ENCODE measurements at regions not wholly inside any gene's neighbourhood (a gene's known extent, or its start where the extent isn't known, plus 50 kb on each side); places are given as distances from the start of the nearest gene placed in this dataset.

- CTCF ChIA-PET = no interaction called here
- Mint-ChIP-seq H3K36me3 (ENCODE audit: low read depth) (no peaks in the 10 kb centered on the region), H3K27me3 (no peaks in the 10 kb centered on the region), H3K4me3 (no peak overlapping the region), H3K27ac (no peak overlapping the region), H3K4me1 (no peaks in the 10 kb centered on the region), H3K9me3 (ENCODE audit: low read depth) (peaks cover 2% of the 10 kb centered on the region)
- intact Hi-C loops (cut with DNase I, micrococcal nuclease) = no loop called here
- DNase-seq (no peak), ATAC-seq (no peak)
- POLR2A ChIA-PET = no interaction called here
Observed at GRCh38 chr1:102365071-102365470, 368.3 kb upstream of the OLFM3 start.

DNA sequence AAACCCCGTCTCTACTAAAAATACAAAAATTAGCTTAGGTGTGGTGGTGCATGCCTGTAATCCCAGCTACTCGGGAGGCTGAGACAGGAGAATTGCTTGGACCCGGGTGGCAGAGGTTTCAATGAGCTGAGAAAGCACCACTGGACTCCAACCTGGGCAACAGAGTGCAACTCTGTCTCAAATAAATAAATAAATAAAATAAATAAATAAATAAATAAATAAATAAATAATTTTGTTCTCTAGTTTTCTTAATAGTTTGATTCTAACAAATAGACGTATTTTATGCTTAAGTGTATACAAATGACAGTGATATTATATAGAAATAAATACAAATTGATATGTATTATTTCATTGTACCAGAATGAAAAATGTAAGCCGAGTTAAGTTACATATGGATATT lies 339.9 kb upstream of the OLFM3 start:
- no peaks in the 10 kb centered on the region for H3K4me1 Mint-ChIP-seq
- POLR2A ChIA-PET = no interaction called here
- no peak overlapping the region for H3K4me3 Mint-ChIP-seq

DNA sequence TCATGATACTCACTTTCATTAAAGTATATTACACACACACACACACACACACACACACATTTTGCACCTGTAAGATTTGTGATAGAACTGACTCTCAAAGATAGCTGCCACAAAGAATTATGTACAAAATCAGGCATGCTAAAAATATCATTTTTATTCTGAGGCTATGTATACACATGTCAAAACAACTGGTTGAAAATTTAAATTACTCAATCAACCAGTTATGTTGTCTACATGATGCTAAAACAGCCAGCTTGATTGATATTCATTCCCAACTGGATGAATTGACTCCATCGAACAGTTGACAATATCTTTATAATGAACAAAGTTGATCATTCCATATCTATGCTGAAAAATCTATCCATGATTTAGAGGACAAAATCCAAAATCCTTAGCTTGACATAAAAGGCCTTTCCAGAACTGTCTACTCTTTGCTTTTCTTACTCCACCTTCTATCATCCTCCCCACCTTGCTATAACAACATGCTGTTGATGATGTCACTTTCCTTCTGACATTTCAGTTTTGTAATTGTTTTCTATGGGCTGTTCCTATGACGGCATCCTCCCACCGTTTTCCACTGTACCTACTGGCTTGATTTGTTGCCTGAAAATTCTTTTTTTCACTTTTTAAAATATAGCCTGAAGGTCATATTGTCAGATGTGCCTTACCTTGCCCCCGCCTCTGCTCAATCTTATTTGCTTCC lies 321.5 kb upstream of the OLFM3 start:
- Mint-ChIP-seq H3K4me3 (no peak overlapping the region), H3K4me1 (no peaks in the 10 kb centered on the region), H3K27ac (no peak overlapping the region), H3K36me3 (ENCODE audit: low read depth) (no peaks in the 10 kb centered on the region), H3K27me3 (no peaks in the 10 kb centered on the region), H3K9me3 (ENCODE audit: low read depth) (peaks cover 3% of the 10 kb centered on the region)
- POLR2A ChIA-PET = no interaction called here
- no peak for DNase-seq
- intact Hi-C loops (cut with DNase I, micrococcal nuclease) = no loop called here
- ATAC-seq = no peak
- CTCF ChIA-PET = no interaction called here

More for the DNA sequence above, 339.9 kb upstream of the OLFM3 start:
- Mint-ChIP-seq H3K27me3 (no peaks in the 10 kb centered on the region), H3K36me3 (ENCODE audit: low read depth) (no peaks in the 10 kb centered on the region), H3K9me3 (ENCODE audit: low read depth) (no peaks in the 10 kb centered on the region), H3K27ac (no peak overlapping the region)
- intact Hi-C loops (cut with DNase I, micrococcal nuclease) = no loop called here
- ATAC-seq = no peak
- no peak for DNase-seq
- CTCF ChIA-PET = no interaction called here

DNA sequence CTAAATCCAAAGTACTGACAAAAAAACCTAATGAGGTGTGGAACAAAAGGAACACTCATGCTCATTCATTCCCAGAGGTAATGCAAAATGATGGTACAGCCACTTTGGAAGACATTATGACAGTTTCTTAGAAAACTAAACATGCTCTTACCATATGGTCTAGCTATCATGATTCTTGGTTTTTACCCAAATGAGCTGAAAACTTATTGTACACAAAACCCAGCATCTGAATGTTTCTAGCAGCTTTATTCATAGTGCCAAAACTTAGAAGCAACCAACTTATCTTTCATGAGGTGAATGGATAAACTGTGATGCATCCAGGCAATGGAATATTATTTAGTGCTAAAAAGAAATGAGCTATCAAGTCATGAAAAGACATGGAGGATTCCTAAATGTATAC lies 318.4 kb upstream of the OLFM3 start:
- H3K27ac Mint-ChIP-seq = no peak overlapping the region
- no peak overlapping the region for H3K4me3 Mint-ChIP-seq
- H3K4me1 Mint-ChIP-seq = no peaks in the 10 kb centered on the region
- intact Hi-C loops (cut with DNase I, micrococcal nuclease) = no loop called here
- DNase-seq (no peak), ATAC-seq (no peak)
- no peaks in the 10 kb centered on the region for H3K36me3 Mint-ChIP-seq (ENCODE audit: low read depth)
- H3K27me3 Mint-ChIP-seq = no peaks in the 10 kb centered on the region
- CTCF ChIA-PET = no interaction called here
- POLR2A ChIA-PET = no interaction called here
- peaks cover 5% of the 10 kb centered on the region for H3K9me3 Mint-ChIP-seq (ENCODE audit: low read depth)

DNA sequence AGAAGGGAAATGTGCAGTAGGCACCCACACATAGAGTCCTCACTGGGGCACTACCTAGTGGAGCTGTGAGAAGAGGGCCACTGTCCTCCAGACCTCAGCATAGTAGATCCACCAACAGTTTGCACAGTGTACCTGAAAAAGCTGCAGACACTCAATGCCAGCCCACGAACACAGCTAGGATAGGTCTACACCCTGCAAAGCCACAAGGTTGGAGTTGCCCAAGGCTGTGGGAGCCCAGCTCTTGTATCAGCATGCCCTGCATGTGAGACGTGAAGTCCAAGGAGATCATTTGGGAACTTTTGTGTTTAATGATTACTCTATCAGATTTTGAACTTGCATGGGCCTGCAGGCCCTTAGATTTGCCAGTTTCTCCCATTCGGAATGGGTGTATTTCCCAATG lies 299.4 kb upstream of the OLFM3 start:
- H3K4me3 Mint-ChIP-seq = no peak overlapping the region
- ATAC-seq (no peak), DNase-seq (no peak)
- POLR2A ChIA-PET = no interaction called here
- CTCF ChIA-PET = no interaction called here
- H3K27me3 Mint-ChIP-seq = no peaks in the 10 kb centered on the region
- no peak overlapping the region for H3K27ac Mint-ChIP-seq
- H3K9me3 Mint-ChIP-seq (ENCODE audit: low read depth) = peaks cover 3% of the 10 kb centered on the region
- no peaks in the 10 kb centered on the region for H3K4me1 Mint-ChIP-seq
- no peaks in the 10 kb centered on the region for H3K36me3 Mint-ChIP-seq (ENCODE audit: low read depth)
- intact Hi-C loops (cut with DNase I, micrococcal nuclease) = no loop called here

DNA sequence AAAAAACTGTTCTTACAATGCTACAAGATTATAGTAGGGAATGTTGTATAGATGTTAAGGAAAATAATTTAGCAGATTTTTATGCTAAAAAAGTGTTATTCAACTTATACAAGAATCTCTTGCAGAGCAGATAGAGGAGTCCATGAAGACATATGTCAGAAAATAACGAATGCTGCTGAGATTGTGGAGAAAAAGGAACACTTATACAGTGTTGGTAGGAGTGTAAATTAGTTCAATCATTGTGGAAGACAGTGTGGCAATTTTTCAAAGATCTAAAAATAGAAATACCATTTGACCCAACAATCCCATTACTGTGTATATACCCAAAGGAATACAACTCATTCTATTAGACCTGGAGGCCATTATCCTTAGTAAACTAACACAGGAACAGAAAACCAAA lies 286.2 kb upstream of the OLFM3 start:
- no peaks in the 10 kb centered on the region for H3K36me3 Mint-ChIP-seq (ENCODE audit: low read depth)
- intact Hi-C loops (cut with DNase I, micrococcal nuclease) = no loop called here
- H3K9me3 Mint-ChIP-seq (ENCODE audit: low read depth) = peaks cover 15% of the 10 kb centered on the region
- ChIA-PET POLR2A (no interaction called here), CTCF (no interaction called here)
- H3K4me3 Mint-ChIP-seq = no peak overlapping the region
- H3K27ac Mint-ChIP-seq = no peak overlapping the region
- DNase-seq (no peak), ATAC-seq (no peak)
- no peaks in the 10 kb centered on the region for H3K4me1 Mint-ChIP-seq
- no peaks in the 10 kb centered on the region for H3K27me3 Mint-ChIP-seq

GRCh38 chr1:102262994-102263393 lies 266.3 kb upstream of the OLFM3 start:
- ChIA-PET POLR2A (no interaction called here), CTCF (no interaction called here)
- intact Hi-C loops (cut with DNase I, micrococcal nuclease) = no loop called here
- H3K4me1 Mint-ChIP-seq = no peaks in the 10 kb centered on the region
- no peak overlapping the region for H3K27ac Mint-ChIP-seq
- ATAC-seq (no peak), DNase-seq (no peak)
- peaks cover 2% of the 10 kb centered on the region for H3K9me3 Mint-ChIP-seq (ENCODE audit: low read depth)
- no peaks in the 10 kb centered on the region for H3K27me3 Mint-ChIP-seq
- no peak overlapping the region for H3K4me3 Mint-ChIP-seq
- H3K36me3 Mint-ChIP-seq (ENCODE audit: low read depth) = no peaks in the 10 kb centered on the region

DNA sequence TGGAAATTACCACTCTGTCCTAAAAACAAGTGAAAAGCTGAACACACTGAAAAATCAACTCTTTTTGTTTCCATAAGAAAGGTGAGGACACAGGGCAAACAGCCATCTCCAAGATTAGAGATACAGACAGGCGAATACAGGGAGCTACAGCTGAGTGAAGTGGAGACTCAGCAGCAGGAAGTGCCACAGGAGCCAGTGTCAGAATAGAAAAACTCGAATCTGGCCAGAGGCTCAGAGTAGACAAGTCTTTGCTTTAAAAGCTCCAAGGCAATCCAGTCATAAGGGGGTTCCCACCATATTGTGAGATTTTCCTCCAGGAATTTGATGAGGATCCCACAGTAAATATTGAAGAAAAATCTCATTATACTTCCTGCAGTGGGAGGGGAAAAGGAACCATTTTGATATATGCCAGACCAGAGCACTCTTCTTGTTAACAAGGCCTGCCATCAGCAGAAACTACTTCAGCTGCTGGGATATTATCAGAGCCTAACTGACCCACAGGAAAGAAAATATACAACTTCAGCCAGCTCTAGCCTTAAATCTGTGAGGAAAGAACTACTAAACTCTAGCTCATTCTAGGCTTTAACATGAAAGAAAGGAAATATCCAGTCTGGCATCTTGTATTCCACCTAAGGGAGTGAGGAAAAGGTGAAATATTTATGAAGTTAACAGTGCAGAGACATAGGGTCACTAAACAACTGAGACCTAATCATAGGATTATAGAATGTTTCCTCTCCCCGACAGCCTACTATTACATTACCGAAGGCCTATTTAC lies 256.2 kb upstream of the OLFM3 start:
- ChIA-PET POLR2A (no interaction called here), CTCF (no interaction called here)
- DNase-seq (no peak), ATAC-seq (no peak)
- Mint-ChIP-seq H3K27ac (no peak overlapping the region), H3K27me3 (no peaks in the 10 kb centered on the region), H3K36me3 (ENCODE audit: low read depth) (no peaks in the 10 kb centered on the region), H3K4me1 (no peaks in the 10 kb centered on the region), H3K9me3 (ENCODE audit: low read depth) (no peaks in the 10 kb centered on the region), H3K4me3 (no peak overlapping the region)
- intact Hi-C loops (cut with DNase I, micrococcal nuclease) = no loop called here

GRCh38 chr1:102241431-102242338 lies 245.0 kb upstream of the OLFM3 start:
- Mint-ChIP-seq H3K27ac (no peak overlapping the region), H3K4me3 (no peak overlapping the region), H3K4me1 (no peaks in the 10 kb centered on the region), H3K27me3 (no peaks in the 10 kb centered on the region), H3K9me3 (ENCODE audit: low read depth) (no peaks in the 10 kb centered on the region), H3K36me3 (ENCODE audit: low read depth) (no peaks in the 10 kb centered on the region)
- DNase-seq = no peak
- ChIA-PET CTCF (no interaction called here), POLR2A (no interaction called here)
- intact Hi-C loops (cut with DNase I, micrococcal nuclease) = no loop called here
- no peak for ATAC-seq

DNA sequence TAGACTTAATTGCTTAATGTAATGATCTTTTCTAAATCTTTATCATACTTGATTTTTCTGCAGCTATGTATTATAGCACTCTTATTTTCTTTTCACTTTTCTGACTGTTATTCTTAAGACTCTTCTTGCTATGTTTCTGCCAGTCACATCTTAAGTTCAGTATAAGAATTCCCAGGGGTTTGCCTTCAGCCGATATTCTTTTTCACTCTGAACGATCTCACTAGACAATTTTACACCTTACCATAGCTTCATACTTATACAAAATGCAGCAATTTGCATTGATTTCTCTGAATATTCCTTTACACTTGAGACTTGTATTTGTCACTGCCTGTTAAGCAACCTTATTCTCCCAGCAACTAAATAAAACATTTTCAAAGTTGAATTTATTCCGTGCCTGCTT lies 242.5 kb upstream of the OLFM3 start:
- Mint-ChIP-seq H3K4me1 (no peaks in the 10 kb centered on the region), H3K27ac (no peak overlapping the region), H3K4me3 (no peak overlapping the region), H3K9me3 (ENCODE audit: low read depth) (peaks cover 3% of the 10 kb centered on the region), H3K27me3 (no peaks in the 10 kb centered on the region), H3K36me3 (ENCODE audit: low read depth) (no peaks in the 10 kb centered on the region)
- ATAC-seq (no peak), DNase-seq (no peak)
- intact Hi-C loops (cut with DNase I, micrococcal nuclease) = no loop called here
- CTCF ChIA-PET = no interaction called here
- POLR2A ChIA-PET = no interaction called here

GRCh38 chr1:102234753-102235359 lies 238.1 kb upstream of the OLFM3 start:
- no peaks in the 10 kb centered on the region for H3K4me1 Mint-ChIP-seq
- peaks cover 4% of the 10 kb centered on the region for H3K9me3 Mint-ChIP-seq (ENCODE audit: low read depth)
- no peak overlapping the region for H3K4me3 Mint-ChIP-seq
- DNase-seq = no peak
- H3K36me3 Mint-ChIP-seq (ENCODE audit: low read depth) = no peaks in the 10 kb centered on the region
- no peaks in the 10 kb centered on the region for H3K27me3 Mint-ChIP-seq
- H3K27ac Mint-ChIP-seq = no peak overlapping the region
- ChIA-PET POLR2A (no interaction called here), CTCF (no interaction called here)
- intact Hi-C loops (cut with DNase I, micrococcal nuclease) = no loop called here
- ATAC-seq = no peak

- Mint-ChIP-seq H3K27me3 (no peaks in the 10 kb centered on the region), H3K9me3 (ENCODE audit: low read depth) (peaks cover 4% of the 10 kb centered on the region), H3K27ac (no peak overlapping the region), H3K4me1 (no peaks in the 10 kb centered on the region), H3K4me3 (no peak overlapping the region), H3K36me3 (ENCODE audit: low read depth) (no peaks in the 10 kb centered on the region)
- DNase-seq = no peak
- ChIA-PET CTCF (no interaction called here), POLR2A (no interaction called here)
- ATAC-seq = no peak
- intact Hi-C loops (cut with DNase I, micrococcal nuclease) = no loop called here
Observed at GRCh38 chr1:102219463-102219862, 222.7 kb upstream of the OLFM3 start.
